GM04504 (cell line): ENCODE measurements at regions not wholly inside any gene's neighbourhood (a gene's known extent, or its start where the extent isn't known, plus 50 kb on each side); places are given as distances from the start of the nearest gene placed in this dataset.
"Not testable (repeated sequence)": the region's sequence is repeated elsewhere in the genome, so short reads cannot be mapped to it uniquely, and the experiment has no call there.

ENCODE experiments used
- DNase-seq: peaks from one replicate; pipeline ENCODE4 v3.0.0-alpha.2; 2012; ENCODE audit warnings: low read depth

DNA sequence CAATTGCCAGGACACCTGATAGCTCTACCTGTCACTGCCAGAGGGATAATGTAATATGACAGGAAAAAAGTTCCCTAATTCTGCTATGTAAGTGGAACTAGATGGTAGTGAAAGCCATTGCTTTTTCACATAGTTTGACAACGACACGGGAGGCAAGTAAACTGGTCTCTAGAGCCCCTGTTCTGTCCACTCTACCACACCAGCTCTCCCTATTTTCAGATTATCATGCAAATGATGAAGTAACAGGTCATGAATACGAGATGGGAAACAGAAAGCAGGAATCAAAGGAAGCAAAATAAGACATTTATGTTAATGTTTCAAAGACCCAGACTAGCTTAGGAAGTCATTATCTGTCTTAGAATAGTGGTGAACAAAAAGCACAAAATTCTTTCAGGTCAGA is 56.2 kb downstream of the TAF11L14 start:
- no peak for DNase-seq

DNA sequence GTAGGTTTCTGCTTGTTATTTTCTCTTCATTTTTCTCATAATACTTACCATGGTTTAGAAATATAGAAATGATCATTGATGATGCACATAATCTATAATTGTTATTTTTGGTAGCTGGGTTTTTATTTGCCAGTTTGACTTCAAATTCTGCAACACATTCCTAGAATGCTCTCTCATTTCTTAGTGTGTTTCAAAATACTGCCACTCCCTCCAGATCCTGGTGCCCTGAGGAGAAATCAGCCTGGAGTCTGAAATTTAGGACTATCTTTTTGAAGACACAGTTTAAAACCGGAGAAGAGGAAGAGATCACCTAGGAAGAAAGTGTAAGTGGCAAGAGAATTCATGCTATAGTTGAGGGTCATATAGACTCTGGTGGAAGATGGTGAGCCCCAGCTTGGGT is 57.5 kb downstream of the TAF11L14 start:
- DNase-seq: no peak

DNA sequence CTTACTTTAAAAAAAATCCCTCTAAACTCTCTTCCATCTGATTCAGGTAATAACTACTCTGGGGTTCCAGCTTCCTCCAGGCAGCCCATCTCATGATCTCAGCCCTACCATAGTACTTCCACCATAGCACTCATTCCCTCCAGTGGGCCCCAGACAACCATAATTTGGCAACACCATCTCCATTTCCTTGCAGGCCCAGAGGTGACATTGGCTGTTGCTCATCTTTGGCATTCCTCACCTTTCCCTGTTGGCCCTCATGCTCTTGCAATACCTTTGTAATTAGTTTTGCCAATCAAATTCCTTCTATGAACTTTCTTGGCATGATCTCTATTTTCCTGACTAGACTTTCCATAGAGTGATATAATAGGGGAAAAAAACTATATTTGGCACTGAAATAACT is 60.1 kb downstream of the TAF11L14 start:
- DNase-seq: no peak

DNA sequence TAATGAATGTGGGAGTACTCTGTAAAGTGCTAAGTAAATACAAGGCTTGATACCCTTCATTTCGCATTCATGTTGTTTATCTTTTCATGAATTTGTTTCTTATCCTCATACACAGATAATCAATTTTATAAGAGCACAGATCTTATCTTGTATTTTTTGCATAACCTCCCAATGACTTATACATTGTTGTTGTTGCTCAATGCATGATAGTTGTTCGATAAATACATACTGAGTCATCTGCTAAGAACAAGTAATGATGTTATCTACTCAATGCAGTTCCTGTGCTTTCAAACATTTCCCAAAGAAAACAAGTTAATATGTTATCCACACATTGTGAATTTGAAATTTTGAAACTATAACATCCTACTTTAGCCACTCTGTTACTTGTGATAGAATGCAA is 60.7 kb downstream of the TAF11L14 start:
- DNase-seq: no peak

DNA sequence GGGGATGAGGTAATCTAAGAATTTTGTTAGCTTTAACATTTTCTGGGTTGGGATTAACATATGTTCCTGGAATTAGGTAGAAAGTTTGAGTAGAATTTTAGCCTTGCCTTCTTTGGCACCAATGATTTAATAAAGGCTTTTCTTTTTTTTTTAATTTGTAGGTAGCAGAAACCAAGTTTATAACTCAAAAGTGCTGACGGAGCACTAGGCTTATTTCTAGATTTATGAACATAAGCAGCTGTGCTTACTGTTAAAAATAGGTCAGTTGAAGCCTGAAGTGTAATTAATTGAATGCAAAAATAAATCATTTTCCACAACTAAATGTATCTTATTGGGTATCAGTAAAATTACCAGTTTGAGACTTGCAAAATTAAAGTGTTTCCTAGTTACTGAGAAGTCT is 62.4 kb downstream of the TAF11L14 start:
- DNase-seq: no peak

DNA sequence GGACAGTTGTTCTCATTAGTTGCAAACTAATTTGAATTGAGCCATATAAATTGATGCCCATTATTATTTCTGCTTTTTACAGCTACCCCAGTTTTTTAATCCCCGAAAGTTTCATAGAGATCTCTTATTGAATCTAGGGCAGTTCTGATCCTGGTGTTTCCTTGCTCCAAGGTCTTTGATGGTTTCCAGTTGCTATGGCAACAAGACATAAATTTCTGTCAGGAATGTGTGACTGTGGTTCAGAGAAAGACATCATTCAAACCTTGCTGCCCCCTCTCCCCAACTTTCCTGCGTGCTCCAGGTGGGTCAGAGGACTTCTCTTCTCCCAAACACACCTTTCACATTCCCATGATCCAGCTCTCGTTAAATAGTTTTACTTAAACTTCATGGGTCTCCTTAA is 63.4 kb downstream of the TAF11L14 start:
- DNase-seq: no peak

DNA sequence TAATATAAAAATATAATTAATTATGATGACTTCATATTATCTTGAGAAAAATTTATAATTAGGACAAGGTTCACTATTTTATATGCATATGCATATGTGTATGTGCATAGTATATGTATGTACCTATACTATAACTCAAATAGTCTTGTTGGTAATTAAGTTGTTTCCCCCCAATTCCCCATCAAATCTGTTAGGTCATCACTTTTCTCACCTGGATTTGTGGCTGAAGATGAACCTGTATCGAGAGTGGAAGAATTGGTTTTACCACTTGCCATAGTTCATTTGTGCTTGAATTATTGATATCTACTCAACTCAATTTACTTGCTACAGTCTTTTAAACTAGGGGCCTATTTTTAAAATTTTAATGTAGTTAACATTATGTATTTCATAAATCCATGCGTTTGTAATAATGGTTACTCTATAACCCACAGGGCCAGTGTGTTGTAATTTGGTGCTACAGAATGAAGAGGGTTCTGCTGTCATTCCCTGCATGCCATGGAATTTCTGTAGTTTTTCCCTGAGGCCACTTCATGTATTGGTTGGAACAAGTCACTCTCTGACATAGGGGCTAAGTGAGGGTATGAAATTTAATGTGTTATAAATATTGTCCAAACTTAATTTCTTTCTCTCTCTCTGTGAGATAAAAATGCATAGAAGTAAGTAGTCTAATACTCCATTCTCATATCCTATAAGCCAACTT is 74.9 kb downstream of the TAF11L14 start:
- no peak for DNase-seq

DNA sequence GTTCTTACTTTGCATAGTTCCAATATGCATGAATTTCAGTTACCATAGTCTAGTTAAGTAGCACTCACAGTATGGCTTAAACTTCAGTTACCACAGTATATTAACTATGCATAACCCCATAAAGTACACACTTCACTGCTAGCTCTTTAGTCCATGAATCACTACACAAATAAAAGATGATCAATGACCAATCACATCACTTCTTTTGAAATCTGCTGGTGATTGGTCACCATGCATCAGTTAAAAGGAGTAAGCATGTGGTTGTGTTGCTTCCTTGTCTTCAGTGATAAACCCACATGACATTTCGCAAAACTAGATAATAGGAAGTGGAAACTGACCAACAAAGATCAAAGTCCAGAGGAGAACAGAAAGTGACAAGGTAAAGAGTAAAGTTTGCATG is 79.0 kb downstream of the TAF11L14 start:
- DNase-seq: no peak

DNA sequence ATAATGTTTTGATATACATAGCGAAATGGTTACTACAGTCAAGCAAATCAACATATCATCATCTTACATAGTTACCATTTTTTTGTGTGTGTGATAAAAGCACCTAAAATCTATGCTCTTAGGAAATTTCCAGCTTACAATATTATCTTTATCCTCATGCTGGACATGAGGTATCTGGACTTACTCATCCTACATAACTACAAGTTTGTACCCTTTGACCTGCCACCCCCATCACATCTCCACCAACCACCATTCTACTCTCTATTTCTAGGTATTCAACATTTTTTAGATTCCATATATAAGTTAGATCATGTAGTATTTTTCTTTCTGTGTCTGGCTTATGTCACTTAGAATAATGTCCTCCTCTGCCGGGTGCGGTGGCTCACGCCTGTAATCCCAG is 79.9 kb downstream of the TAF11L14 start:
- DNase-seq: no peak

DNA sequence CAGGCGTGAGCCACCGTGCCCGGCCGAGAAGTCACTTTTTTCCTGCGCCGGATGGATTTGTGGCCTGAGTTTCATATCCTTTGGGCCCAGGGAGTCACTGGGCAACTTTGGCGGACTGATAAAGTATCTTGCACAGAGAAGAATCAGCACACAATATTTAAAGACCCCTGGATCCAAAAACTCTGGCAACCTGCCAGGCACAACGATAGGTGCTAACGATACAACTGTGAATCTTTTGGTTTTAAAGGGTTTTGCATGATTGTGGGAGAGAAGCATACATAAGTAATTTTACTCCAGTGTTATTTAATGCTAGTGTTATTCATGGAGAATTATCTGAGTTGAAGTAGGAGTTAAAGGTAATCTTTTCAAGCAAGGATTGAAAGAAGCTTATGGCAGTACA is 85.3 kb downstream of the TAF11L14 start:
- no peak for DNase-seq

DNA sequence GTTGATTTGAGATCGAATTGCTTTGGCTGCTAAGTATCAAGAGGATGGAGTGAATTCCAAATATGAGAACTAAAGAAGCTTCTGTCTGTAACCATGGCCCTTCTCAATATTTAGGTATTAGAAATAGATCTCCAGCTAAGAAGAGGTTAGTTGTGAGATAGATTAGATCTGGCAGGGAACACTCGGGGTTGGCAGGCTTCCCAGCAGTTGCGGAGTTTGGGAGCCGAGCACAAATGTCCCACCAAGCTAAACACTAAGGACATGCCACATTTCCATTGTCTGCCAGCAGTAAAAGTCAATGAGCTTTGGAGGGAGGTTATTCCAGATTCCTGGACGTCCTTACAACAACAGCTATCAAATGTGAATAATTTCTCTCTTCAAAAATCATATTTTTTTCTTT is 85.8 kb downstream of the TAF11L14 start:
- DNase-seq: no peak

DNA sequence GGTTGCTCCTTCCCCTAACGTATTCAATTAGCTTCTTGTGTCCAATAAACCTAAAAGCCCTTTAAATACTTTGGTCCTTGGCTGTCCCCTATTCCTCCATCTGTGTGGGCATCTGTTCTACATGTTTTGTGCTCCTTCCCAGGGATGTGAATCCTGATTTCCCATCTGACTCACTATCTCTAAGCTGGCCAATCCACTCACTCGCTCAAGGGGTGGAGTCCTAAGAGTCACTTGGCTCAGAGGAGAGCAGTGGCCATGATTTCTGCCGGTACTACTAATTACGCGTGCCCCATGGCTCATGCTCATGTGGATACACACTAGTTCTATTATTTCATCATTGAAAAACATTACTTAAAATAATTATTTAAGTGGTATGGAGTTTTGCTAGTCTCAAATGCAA is 89.6 kb downstream of the TAF11L14 start:
- no peak for DNase-seq

DNA sequence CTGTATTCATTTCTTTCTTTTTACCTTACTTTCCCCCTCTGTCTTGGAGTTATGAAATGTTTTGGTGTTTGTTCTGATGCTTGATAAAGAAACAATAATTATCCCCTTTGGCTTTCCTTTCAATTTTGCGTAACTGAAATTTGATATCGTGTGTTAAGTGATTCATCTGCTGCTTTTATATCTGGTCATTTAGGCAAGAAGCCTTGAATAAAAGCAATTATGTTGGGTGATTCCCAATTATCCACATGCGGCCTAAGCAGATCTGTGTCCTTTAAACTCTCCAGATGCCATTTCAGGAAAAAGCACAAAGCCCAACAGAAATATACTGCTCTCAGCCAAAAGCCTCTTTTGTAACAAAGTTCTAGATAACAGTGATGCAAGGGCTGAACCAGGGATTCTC is 92.8 kb downstream of the TAF11L14 start:
- DNase-seq: no peak

DNA sequence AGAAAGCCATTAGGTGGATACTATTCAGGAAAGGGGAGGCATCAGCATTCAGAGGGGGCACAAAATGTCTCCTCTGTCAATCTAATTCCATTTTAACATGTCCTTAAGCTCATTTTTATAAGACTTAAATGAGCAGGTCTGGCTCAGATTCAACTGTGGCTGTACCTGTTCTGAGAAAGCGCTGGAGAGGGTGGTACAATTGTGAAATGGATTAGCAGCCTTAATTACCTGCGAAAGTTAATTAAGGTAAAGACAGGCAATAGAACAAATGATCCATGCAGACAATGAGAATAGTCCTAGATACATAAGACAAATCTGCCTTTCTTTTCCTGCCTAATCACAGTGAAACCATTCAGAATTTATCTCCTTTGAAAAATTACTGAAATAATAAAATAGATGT is 96.2 kb downstream of the TAF11L14 start:
- DNase-seq: no peak

DNA sequence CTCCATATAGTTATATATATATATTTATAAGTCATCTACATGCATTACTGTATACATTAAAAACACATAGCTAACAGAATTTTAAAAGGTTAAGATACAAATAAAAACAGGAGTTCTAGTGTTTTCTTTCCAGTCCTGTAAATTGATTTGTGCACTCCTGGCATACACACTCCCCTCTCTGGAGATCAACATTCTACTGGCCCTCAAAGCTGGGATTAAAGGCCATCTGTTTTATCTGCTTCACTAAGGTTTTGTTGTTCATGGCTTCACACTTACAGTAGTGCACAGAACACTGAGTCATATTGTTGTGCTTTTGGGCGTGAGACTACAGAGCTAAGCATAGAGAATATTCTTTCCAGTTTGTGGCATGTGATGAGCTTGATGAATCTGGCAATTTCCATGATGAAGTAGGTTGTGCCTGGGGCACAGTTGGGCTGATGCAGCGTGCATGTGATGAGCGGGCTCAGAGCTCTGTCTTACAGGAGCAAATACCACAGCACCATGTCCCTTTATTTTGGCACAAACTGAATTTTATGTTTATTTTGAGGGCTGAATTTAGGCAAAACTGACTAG is 98.2 kb downstream of the TAF11L14 start:
- DNase-seq: no peak

DNA sequence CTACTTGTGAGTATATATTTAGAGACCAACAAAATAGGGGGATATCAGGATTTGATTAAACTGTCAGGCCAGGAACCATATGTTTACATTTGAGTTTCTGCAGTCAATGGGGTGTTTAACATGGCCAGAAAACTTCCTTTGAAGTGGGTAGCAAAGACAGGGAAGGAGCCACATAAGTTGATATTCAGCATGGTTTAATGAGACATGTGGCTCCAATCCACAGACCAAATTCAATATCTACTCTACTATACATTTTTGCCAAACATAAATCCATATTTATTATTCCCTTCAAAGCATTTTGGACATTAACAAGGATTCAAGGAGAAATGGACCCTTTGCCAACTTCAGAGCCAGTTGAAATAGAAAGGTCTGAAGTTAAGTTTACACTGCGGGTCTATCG is 99.8 kb downstream of the TAF11L14 start:
- no peak for DNase-seq

DNA sequence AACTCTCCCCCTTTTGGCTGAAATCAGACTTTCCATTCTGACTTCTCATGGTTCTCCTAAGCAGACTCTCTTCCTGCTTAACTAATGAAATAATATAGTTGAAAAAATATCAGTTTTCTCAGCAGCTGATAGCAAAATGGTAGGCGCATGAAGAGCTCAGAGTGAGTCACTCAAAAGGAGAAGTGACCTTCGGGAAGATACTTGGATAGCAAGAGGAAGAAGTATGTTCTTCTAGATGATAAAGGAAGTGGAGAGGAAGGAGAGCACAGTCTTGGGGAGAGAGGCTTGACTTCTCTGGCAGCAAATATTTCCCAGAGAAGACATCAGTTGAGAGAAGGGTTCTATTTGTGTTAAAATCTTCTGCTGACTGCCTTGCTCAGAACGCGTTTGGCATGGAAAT is 101.5 kb downstream of the TAF11L14 start:
- DNase-seq: no peak

DNA sequence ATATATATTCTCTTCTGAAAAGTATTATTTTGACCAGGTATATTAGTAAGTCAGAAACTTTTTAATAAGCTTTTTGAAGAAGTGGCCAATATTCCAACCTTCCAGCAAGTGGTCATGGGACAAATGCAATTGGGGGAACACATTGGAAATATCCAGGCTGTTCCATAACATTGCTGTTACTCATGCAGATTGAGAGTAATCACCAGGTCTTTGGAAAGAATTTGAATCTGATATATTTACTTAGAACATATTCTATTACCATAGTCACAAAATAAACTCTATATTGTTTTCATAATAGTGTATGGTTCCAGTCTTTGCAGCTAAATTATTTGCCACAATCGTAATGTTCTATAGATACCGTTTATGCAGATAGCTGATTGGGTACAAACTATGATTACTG is 102.8 kb downstream of the TAF11L14 start:
- DNase-seq: no peak

DNA sequence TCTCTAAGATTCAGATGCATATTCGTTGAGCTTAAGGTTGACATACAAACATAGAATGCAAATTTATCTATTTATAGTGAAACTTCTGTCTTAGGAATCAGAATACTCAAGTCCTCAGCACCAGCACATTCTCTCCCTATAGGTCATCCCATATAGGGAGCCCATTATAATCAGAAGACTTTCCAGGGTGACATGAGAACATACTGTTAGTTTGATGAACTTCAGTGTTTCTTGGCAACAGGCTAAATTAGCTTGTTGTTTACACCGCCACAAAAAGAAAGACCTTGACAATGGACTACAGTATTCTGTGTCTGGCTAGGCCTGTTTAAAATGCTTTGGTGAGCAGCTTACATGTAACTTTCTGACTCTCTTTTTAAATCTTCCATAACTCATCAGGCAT is 104.2 kb downstream of the TAF11L14 start:
- no peak for DNase-seq

DNA sequence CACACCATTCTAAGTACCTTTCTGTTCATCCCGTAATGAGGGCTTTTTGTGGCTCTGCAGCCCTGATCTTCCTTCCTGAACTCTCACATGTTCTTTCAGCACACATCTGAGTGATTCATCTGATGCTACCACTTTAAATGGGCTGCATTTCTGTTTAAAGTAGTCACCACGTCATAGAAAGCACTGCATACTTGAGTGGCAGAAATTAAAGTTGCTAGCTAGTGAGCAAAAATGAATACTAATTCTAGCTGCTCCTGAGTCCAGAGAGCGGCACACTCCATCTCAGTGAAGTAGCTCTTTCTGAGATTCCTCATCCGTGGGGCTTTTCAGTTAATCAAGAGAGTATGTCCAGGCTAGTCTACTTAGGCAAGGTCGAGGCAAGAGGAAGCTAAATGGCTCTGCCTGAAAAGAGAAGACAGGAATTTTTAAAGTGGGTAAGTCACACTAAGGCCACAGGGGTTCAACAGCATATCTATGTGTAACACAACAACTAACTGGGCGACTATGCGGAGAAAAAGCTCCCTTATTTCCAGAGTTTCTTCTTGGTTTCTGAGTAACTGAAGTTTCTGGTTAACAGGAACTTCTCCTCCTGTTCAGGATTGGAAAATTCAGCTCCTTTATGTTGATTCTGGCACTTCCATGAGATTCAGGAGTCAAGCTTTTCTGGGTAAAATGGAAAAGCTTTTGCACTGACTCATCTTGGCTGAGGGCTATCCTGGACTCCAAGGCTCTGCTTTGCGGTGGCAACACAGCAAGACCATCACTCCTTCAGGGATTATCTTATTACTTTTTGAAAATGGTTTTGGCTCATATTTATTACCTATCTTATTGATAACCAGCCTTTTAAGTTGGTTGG is 109.5 kb downstream of the TAF11L14 start:
- no peak for DNase-seq

DNA sequence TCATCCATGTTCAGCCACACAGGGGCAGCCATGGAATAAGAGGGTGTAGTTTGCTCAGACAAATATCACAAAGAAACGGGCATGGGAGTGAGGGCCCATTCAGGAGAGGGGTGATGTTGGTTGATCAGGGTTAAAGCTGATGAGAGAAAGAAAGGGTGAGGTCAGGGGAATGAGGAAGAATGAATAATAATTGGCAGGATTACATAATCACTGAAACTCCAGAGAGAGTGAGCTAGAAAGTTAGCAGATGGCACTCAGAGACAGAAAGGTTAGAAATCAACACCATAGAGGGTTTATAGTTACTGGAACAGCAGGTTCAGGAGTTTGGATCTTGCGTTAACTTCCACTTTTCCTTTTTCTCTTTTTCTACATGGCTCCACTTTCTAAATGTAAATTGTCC is 113.9 kb downstream of the TAF11L14 start:
- no peak for DNase-seq

DNA sequence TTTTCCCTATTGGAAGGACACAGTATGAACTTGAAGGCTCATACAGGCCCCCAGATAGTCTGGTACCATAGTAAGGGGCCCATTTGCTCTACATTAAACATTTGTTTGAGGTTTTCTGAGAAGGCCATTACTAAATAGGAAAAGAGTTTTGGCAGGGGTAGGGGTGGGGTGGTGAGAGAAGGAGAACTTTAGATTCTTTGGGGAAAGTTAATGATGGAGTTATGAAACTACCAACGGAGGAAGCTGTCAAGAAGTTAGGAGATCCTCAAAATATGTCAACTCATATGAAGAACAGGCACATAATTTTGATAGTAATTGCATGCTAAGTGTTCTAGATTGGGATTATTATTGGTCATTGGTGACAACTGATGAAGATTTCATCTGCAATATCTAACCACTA is 114.7 kb downstream of the TAF11L14 start:
- no peak for DNase-seq

DNA sequence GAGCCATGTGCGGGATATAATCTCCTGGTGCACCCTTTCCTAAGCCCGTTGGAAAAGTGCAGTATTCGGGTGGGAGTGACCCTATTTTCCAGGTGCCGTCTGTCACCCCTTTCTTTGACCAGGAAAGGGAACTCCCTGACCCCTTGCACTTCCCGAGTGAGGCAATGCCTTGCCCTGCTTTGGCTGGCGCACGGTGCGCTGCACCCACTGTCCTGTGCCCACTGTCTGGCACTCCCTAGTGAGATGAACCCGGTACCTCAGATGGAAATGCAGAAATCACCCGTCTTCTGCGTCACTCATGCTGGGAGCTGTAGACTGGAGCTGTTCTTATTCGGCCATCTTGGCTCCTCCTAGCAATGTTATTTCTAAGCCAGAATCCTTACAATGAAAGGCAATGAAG is 121.1 kb downstream of the TAF11L14 start:
- not testable (repeated sequence) for DNase-seq
